DMS53 (cell line): ENCODE measurements at regions not wholly inside any gene's neighbourhood (a gene's known extent, or its start where the extent isn't known, plus 50 kb on each side); places are given as distances from the start of the nearest gene placed in this dataset.

Experiments
- DNase-seq: peaks from one replicate; lab custom pipeline; 2025; lab: John Stamatoyannopoulos, UW

- DNase-seq = no peak
These were observed 101.8 kb downstream of the SAMD9 start for GRCh38 chr7:93015779-93016481.

DNA sequence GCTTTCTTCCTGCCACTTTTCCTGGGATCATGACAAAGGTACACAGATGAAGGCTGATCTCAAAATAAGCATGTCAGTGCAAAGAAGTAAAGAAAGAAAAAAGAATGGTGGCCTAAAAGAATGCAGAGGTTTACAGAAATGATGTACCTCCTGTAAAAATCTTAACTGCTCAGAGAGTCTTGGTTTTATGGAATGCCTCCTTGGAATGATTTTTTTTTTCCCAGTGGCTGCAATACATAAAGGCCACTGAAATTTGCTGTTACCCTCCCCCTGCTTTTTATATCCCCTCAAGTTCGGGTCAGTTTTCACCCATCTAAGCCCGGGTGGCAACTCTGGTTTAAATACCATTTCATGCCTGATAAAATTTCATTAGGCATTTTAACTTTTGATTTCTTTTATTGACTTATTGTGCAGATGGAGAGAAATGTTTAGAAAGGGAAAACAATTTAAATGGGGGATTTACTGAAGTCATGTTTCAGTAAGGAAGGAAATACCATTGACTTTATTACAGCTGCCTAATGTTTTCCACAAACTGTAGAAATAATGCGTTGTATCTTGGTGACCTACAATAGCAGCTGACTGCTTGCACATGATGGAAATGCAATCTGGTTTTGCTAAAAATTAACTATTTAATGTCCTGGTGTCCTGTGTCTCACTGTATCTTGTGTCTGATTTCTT lies 102.5 kb downstream of the SAMD9 start:
- no peak for DNase-seq

- DNase-seq = peak; percentile 43
These were observed 103.4 kb downstream of the SAMD9 start for GRCh38 chr7:93014410-93014809.

- no peak for DNase-seq
These were observed 104.2 kb downstream of the SAMD9 start for GRCh38 chr7:93013446-93014061.

GRCh38 chr7:93011351-93012294 lies 106.2 kb downstream of the SAMD9 start:
- no peak for DNase-seq

- no peak for DNase-seq
These were observed 108.9 kb downstream of the SAMD9 start for GRCh38 chr7:93008833-93009232.

GRCh38 chr7:93006480-93007095 lies 111.2 kb downstream of the SAMD9 start:
- no peak for DNase-seq

GRCh38 chr7:93004906-93005305 lies 112.9 kb downstream of the SAMD9 start:
- no peak for DNase-seq

- no peak for DNase-seq
These were observed 120.1 kb downstream of the SAMD9 start for GRCh38 chr7:92997719-92998118.

GRCh38 chr7:92997152-92997551 lies 120.6 kb downstream of the SAMD9 start:
- DNase-seq = peak; percentile 9

- DNase-seq = no peak
These were observed 122.9 kb downstream of the SAMD9 start for GRCh38 chr7:92994901-92995300.

- DNase-seq = no peak
These were observed 124.8 kb downstream of the SAMD9 start for GRCh38 chr7:92992932-92993331.

DNA sequence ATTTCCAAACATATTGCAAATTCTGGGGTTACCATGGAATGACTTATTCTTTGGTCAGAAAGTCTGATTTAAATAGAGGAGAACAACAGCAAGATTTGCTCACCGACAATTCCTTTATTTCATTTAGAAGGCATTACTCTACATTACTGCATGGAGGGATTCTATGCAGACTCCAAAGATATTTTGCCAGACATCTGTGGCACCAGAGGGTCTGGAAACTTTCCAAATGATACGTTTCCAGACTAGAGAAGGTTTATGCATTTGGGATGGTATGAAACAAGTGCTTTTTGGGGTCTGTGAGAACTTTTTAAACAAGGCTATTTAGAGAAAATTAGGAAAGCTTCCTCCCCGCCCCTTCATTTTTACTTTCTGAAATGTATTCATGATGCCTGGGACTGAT lies 125.3 kb downstream of the SAMD9 start:
- no peak for DNase-seq

DNA sequence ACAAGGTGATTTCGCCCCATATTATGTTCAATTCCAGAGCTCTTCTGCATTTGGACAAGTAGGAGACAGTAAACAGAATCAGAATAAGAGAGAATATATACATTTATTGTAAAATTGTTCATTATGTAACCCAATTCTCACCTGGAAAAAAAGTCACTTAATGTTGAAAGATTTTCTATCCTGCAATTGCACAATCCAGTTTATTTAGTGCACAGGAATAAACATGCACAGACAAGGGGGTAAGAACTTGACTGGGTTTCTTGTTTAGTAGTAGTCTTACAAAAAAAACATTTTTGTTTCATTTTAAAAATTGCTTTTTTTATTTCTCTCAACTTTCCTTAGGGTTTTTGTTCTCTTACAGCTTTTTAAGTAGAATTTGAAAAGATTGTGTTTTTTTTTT lies 126.6 kb downstream of the SAMD9 start:
- DNase-seq = no peak

GRCh38 chr7:92988941-92989545 lies 128.7 kb downstream of the SAMD9 start:
- no peak for DNase-seq

DNA sequence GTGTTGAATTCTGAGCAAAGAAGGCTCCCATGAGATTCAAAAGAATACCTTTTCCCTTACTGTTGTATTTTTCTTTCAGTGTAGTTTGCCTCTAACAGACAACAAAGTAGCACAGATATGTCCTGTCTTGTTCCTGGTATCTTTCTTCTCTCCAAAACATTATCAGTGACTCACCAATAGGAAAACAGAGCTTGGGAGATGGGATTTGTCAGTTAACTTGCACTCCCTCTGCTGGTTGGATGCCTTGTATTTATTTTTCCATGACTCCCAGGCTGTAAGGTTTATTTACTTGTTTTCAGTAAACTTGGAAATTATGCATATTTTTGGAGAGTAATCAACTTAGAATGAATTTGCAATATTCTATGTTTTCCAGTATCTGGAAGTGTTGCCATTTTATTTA lies 129.7 kb downstream of the SAMD9 start:
- peak; percentile 63 for DNase-seq

- no peak for DNase-seq
These were observed 130.2 kb downstream of the SAMD9 start for GRCh38 chr7:92987538-92987937.

GRCh38 chr7:92987095-92987494 lies 130.7 kb downstream of the SAMD9 start:
- DNase-seq = no peak

DNA sequence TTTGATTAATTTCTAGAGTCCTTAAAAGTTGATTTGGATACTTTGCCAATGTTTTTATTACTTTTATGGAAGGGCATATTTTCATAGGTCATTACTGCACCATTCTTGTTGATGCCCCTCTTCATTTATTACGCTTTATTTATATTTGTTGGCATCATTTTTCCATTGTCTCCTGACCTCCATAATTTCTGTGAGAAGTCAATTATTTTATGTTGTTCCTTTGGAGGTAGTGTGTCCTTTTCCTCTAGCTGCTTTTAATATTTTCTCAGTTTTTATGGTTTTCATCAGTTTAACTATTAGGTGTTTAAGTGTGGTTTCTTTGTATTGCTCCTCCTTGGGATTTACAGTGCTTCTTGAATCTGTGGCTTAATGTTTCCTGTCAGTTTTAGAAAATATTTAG lies 134.9 kb downstream of the SAMD9 start:
- no peak for DNase-seq

DNA sequence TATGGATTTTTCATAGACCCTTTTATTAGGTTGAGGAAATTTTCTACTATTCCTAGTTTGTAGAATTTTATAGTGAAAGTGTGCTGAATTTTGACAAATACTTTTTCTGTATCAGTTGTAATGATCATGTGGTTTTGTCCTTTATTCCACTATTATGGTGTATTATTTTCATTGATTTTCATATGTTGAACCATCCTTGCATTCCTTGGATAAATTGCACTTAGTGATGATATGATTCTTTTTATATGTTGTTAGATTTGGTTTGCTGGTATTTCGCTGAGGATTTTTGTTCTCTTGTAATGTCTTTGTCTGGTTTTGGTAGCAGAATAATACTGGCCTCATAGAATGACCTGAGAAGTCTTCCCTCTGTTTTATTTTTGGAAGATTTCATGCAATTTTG lies 140.6 kb upstream of the CDK6 start:
- DNase-seq = no peak

- no peak for DNase-seq
These were observed 137.6 kb upstream of the CDK6 start for GRCh38 chr7:92973974-92974373.
